ENCODE measurements at regions not wholly inside any gene's neighbourhood (a gene's known extent, or its start where the extent isn't known, plus 50 kb on each side); places are given as distances from the start of the nearest gene placed in this dataset.
A peak's percentile ranks its signal among the peaks of the same experiment; 100 is the strongest.

- no peak for TF ChIP-seq POLR2AphosphoS5 (IDR thresholded peaks at IDR 0.05)
- TF ChIP-seq EP300 (IDR thresholded peaks at IDR 0.05): no peak
- no peak for TF ChIP-seq CTCF (IDR thresholded peaks at IDR 0.05)
- TF ChIP-seq POLR2A (IDR thresholded peaks at IDR 0.05): no peak
- ATAC-seq (ENCODE audit: low FRiP score in 2 of 2) (no peak), DNase-seq (no peak)
- H3K27me3 ChIP-seq: no peaks in the 10 kb centered on the region
- H3K36me3 ChIP-seq: no peaks in the 10 kb centered on the region
- H3K4me1 ChIP-seq: peaks cover 0 to 7% (median 2%) of the 10 kb centered on the region in 4 donors
- no peak overlapping the region for H3K4me3 ChIP-seq
- no peak overlapping the region for H3K27ac ChIP-seq
- H3K9me3 ChIP-seq: no peaks in the 10 kb centered on the region
Measured at GRCh38 chr17:77767148-77767547, 191.4 kb upstream of the TNRC6C start.

- H3K27ac ChIP-seq: no peak overlapping the region
- no peak overlapping the region for H3K4me3 ChIP-seq
- no peaks in the 10 kb centered on the region for H3K27me3 ChIP-seq
- H3K36me3 ChIP-seq: no peaks in the 10 kb centered on the region
- TF ChIP-seq POLR2AphosphoS5 (IDR thresholded peaks at IDR 0.05): no peak
- TF ChIP-seq CTCF (IDR thresholded peaks at IDR 0.05): no peak
- no peak for TF ChIP-seq EP300 (IDR thresholded peaks at IDR 0.05)
- no peak for TF ChIP-seq POLR2A (IDR thresholded peaks at IDR 0.05)
- DNase-seq (no peak), ATAC-seq (ENCODE audit: low FRiP score in 2 of 2) (no peak)
- H3K9me3 ChIP-seq: no peaks in the 10 kb centered on the region
- H3K4me1 ChIP-seq: peaks cover 0 to 7% (median 2%) of the 10 kb centered on the region in 4 donors
- 47 to 55% methylated on average over 11 to 14 of the region's 14 CpGs for WGBS, 2 donors
Measured at GRCh38 chr17:77768248-77768852, 190.2 kb upstream of the TNRC6C start.

GRCh38 chr17:77769215-77769614, 189.3 kb upstream of the TNRC6C start:
- DNase-seq (peak in 1 of 2 donors; percentile 33), ATAC-seq (ENCODE audit: low FRiP score in 2 of 2) (no peak)
- TF ChIP-seq EP300 (IDR thresholded peaks at IDR 0.05): no peak
- H3K27me3 ChIP-seq: no peaks in the 10 kb centered on the region
- H3K36me3 ChIP-seq: no peaks in the 10 kb centered on the region
- H3K4me3 ChIP-seq: no peak overlapping the region
- peaks cover 0 to 7% (median 2%) of the 10 kb centered on the region in 4 donors for H3K4me1 ChIP-seq
- H3K27ac ChIP-seq: no peak overlapping the region
- WGBS, 2 donors: 60 to 69% methylated on average over 6 to 7 of the region's 7 CpGs
- no peaks in the 10 kb centered on the region for H3K9me3 ChIP-seq

- Histone ChIP-seq H3K36me3 (no peaks in the 10 kb centered on the region), H3K4me1 (peaks cover 0 to 7% (median 2%) of the 10 kb centered on the region in 4 donors), H3K9me3 (no peaks in the 10 kb centered on the region), H3K27ac (no peak overlapping the region), H3K27me3 (no peaks in the 10 kb centered on the region), H3K4me3 (no peak overlapping the region)
- DNase-seq: no peak
- WGBS, 2 donors: 82 to 85% methylated on average over 3 to 11 of the region's 11 CpGs
- no peak for ATAC-seq (ENCODE audit: low FRiP score in 2 of 2)
- TF ChIP-seq CTCF (IDR thresholded peaks at IDR 0.05) (no peak), POLR2AphosphoS5 (IDR thresholded peaks at IDR 0.05) (no peak), EP300 (IDR thresholded peaks at IDR 0.05) (no peak), POLR2A (IDR thresholded peaks at IDR 0.05) (no peak)
Measured at GRCh38 chr17:77769762-77770161, 188.7 kb upstream of the TNRC6C start.

- WGBS, 2 donors: 75 to 80% methylated on average over 8 to 17 of the region's 17 CpGs
- Histone ChIP-seq H3K27me3 (no peaks in the 10 kb centered on the region), H3K4me1 (peaks cover 0 to 7% (median 2%) of the 10 kb centered on the region in 4 donors), H3K27ac (no peak overlapping the region), H3K9me3 (no peaks in the 10 kb centered on the region), H3K4me3 (no peak overlapping the region), H3K36me3 (no peaks in the 10 kb centered on the region)
- ATAC-seq (ENCODE audit: low FRiP score in 2 of 2): peak in 1 of 2 donors; percentile 50
- TF ChIP-seq POLR2AphosphoS5 (IDR thresholded peaks at IDR 0.05): no peak
- no peak for TF ChIP-seq EP300 (IDR thresholded peaks at IDR 0.05)
- no peak for TF ChIP-seq CTCF (IDR thresholded peaks at IDR 0.05)
- TF ChIP-seq POLR2A (IDR thresholded peaks at IDR 0.05): no peak
- no peak for DNase-seq
Measured at GRCh38 chr17:77770331-77771105, 188.0 kb upstream of the TNRC6C start.

Data from upper lobe of left lung (tissue), 6 donors.